ENCODE measurements at regions not wholly inside any gene's neighbourhood (a gene's known extent, or its start where the extent isn't known, plus 50 kb on each side); places are given as distances from the start of the nearest gene placed in this dataset.
"Not testable (repeated sequence)": the region's sequence is repeated elsewhere in the genome, so short reads cannot be mapped to it uniquely, and the experiment has no call there.

- POLR2A ChIA-PET; H3K4me3 ChIP-seq (ENCODE audit: low read depth, low read length); CTCF ChIA-PET; H3K9me3 ChIP-seq (ENCODE audit: control insufficient read depth, insufficient read depth, low read length); H3K27ac ChIP-seq (ENCODE audit: low read depth, low read length); DNase-seq (ENCODE audit: low read depth, low spot score); H3K27me3 ChIP-seq (ENCODE audit: control insufficient read depth, insufficient read depth, low read length): not testable (repeated sequence)
Observed at GRCh38 chr13:86253497-86253896, 454.3 kb upstream of the SLITRK6 start.

DNA sequence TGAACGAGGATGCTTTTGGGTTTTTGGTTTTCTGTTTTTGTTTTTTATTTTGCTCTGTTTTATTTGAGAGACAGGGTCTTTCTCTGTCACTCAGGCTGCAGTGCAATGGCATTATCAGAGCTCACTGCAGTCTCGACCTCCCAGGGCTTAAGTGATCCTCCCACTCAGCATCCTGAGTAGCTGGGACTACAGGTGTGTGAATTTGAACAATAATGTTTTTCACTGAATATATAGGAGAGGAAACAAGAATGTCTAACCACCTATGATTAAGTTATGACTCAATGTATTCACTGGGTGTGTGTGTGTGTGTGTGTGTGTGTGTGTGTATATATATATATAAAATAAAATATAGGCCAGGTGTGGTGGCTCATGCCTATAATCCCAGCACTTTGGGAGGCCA is 456.6 kb upstream of the SLITRK6 start:
- DNase-seq (ENCODE audit: low read depth, low spot score); H3K4me3 ChIP-seq (ENCODE audit: low read depth, low read length); POLR2A ChIA-PET; H3K9me3 ChIP-seq (ENCODE audit: control insufficient read depth, insufficient read depth, low read length); H3K27ac ChIP-seq (ENCODE audit: low read depth, low read length); CTCF ChIA-PET; H3K27me3 ChIP-seq (ENCODE audit: control insufficient read depth, insufficient read depth, low read length): not testable (repeated sequence)

- Histone ChIP-seq H3K27me3 (ENCODE audit: control insufficient read depth, insufficient read depth, low read length) (no peaks in the 10 kb centered on the region), H3K27ac (ENCODE audit: low read depth, low read length) (no peak overlapping the region), H3K4me3 (ENCODE audit: low read depth, low read length) (no peak overlapping the region), H3K9me3 (ENCODE audit: control insufficient read depth, insufficient read depth, low read length) (no peaks in the 10 kb centered on the region)
- no peak for TF ChIP-seq CTCF (IDR thresholded peaks at IDR 0.05; ENCODE audit: low read depth, low read length)
- ChIA-PET POLR2A (no interaction called here), CTCF (no interaction called here)
- no peak for DNase-seq (ENCODE audit: low read depth, low spot score)
Observed at GRCh38 chr13:86269511-86269910, 470.3 kb upstream of the SLITRK6 start.

DNA sequence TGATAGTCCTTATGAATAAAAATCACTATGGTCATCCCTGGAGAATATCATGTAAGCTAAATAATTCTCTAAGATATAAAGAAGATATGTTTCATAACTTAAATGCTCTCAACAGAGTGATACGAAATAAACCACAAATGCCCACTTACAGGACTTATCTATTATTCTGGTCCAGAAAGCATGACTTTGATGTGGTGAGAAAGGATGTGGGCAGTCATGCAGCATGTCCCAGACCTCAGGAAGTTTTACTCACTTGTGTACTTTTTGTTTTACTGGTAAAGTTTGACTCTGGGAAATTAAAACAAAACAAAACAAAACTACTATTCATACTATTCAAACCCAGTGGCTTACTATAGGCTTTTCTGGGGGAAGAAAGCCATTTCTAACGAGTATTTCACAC is 483.2 kb upstream of the SLITRK6 start:
- ChIA-PET CTCF (no interaction called here), POLR2A (no interaction called here)
- DNase-seq (ENCODE audit: low read depth, low spot score) = no peak
- H3K27ac ChIP-seq (ENCODE audit: low read depth, low read length) = no peak overlapping the region
- H3K27me3 ChIP-seq (ENCODE audit: control insufficient read depth, insufficient read depth, low read length) = no peaks in the 10 kb centered on the region
- no peaks in the 10 kb centered on the region; the same call in 1 of the 2 replicates for H3K9me3 ChIP-seq (ENCODE audit: control insufficient read depth, insufficient read depth, low read length)
- no peak for TF ChIP-seq CTCF (IDR thresholded peaks at IDR 0.05; ENCODE audit: low read depth, low read length)
- no peak overlapping the region for H3K4me3 ChIP-seq (ENCODE audit: low read depth, low read length)

DNA sequence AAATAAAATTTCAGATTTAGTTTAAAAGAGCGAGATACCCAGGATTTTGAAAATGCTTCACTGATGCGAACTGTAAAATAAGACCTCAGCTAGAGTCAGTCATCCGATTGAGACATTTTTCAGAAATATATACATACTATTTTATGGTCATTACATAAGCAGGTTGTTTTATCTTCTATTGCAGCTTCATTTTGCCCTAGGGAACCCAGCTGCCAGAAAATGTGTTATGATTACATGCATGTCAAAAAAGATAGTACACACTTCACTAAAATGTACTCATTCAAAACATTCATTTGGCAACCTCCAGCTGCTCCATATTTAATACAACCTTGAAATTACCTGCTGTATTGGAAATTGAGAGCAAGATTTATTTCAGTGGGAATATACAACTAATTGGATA is 483.8 kb upstream of the SLITRK6 start:
- Histone ChIP-seq H3K4me3 (ENCODE audit: low read depth, low read length) (no peak overlapping the region), H3K27ac (ENCODE audit: low read depth, low read length) (no peak overlapping the region), H3K27me3 (ENCODE audit: control insufficient read depth, insufficient read depth, low read length) (no peaks in the 10 kb centered on the region), H3K9me3 (ENCODE audit: control insufficient read depth, insufficient read depth, low read length) (no peaks in the 10 kb centered on the region)
- ChIA-PET POLR2A (no interaction called here), CTCF (no interaction called here)
- no peak for TF ChIP-seq CTCF (IDR thresholded peaks at IDR 0.05; ENCODE audit: low read depth, low read length)
- DNase-seq (ENCODE audit: low read depth, low spot score) = no peak

- POLR2A ChIA-PET = no interaction called here
- no peak overlapping the region for H3K27ac ChIP-seq (ENCODE audit: low read depth, low read length)
- no peak for TF ChIP-seq CTCF (IDR thresholded peaks at IDR 0.05; ENCODE audit: low read depth, low read length)
- CTCF ChIA-PET = no interaction called here
- no peaks in the 10 kb centered on the region for H3K27me3 ChIP-seq (ENCODE audit: control insufficient read depth, insufficient read depth, low read length)
- H3K4me3 ChIP-seq (ENCODE audit: low read depth, low read length) = no peak overlapping the region
- no peak for DNase-seq (ENCODE audit: low read depth, low spot score)
- H3K9me3 ChIP-seq (ENCODE audit: control insufficient read depth, insufficient read depth, low read length) = no peaks in the 10 kb centered on the region
Observed at GRCh38 chr13:86298725-86299124, 499.5 kb upstream of the SLITRK6 start.
